Urothelium cell line (cell line): ENCODE measurements at regions not wholly inside any gene's neighbourhood (a gene's known extent, or its start where the extent isn't known, plus 50 kb on each side); places are given as distances from the start of the nearest gene placed in this dataset.

Experiments used
- DNase-seq: peaks from one replicate; pipeline ENCODE4 v3.0.0; 2011; ENCODE audit warnings: low spot score, mixed read lengths
- FAIRE-seq: peaks from 2 replicates; lab custom pipeline; 2011; peaks lifted over from hg19 to GRCh38; lab: Jason Lieb, UNC

DNA sequence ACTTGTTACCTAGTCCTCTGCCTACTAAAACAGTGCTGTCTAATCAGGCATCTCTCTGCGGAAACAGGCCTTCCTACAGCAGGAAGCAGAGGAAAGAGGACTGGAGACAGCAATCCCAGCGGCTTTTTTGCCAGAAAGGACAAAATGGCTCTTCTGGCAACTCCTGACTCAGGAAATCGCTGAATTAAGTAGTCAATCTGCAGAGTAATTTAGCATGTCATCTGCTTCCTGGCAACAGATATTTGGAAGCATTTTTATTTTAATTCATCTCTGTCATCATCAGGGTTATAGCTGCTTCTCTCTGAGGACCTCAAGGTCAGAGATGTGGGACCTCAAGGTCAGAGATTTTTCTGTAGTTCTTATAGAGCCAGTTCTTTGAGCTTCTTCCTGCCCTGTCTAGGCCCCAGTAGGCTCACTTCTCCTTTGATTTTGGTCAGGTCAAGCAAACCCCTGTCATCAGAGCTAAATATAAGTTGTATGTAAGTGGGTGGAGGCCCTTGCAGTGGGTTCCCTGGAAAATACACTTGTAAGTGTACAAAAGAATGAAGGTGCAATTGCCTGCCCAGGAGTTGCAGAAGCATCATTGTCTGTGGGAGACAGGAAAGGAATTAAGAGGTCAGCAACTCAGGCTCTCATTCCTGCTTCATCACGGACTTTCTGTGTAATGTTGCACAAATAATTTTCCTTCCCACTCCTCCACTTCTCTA lies 229.4 kb downstream of the ALDH8A1 start:
- DNase-seq, result no peak

DNA sequence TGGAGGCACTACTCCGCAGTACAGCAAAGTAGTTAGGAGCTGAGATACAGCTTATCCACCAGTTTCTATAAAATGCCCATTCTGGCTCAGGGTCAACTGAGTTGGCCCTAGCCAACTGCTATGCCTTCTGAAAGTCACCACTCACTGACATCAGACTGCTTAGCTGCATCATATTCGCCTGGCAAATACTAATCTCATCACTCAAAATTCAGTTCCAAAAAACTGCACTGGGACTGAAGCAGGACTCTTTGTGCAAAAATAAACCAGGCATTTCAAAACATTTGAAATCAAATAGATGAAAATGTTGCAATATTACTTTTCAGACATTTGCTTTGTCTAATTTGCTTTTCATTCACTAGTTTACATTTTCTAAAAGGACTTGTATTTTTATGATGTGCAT lies 230.0 kb downstream of the ALDH8A1 start:
- DNase-seq, result no peak
- no peak for FAIRE-seq

More for the DNA sequence above, 229.4 kb downstream of the ALDH8A1 start:
- no peak for FAIRE-seq

DNA sequence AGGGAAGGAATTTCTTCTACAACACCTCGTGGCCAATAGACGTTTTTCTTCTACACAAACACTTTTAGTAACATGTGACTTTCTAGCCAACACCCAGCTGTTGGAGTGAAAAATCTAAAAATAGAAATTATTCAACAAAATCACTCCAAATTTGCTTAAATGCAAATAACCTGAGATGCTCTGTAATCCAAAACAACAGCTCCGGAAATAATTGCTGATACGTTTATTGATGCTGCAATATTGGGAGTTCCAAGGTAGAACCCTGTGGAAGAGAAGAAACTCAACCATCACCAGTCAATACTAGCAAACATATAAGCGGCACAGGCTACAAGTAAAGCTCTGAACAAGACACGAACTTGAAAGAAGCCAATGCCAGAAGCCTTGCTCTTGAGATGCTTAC lies 230.6 kb downstream of the ALDH8A1 start:
- DNase-seq, result no peak
- FAIRE-seq, result no peak

DNA sequence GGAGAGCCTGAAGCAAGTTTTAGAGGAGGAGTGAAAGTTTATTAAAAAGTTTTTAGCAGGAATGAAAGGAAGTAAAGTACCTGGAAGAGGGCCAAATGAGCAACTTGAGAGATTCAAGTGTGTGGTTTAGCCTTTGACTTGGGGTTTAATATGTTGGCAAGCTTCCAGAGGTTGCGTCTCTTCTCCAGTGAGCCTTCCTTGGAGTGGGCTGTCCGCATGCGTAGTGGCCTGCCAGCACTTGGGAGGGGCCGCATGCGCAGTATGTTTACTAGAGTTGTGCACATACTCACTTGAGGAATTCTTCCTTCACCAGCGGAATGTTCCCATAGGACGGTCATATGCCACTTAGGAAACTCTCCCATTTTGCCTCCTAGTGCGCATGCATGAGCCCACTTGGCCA lies 235.2 kb downstream of the ALDH8A1 start:
- DNase-seq (peak; percentile 72), FAIRE-seq (peak; percentile 78)

DNA sequence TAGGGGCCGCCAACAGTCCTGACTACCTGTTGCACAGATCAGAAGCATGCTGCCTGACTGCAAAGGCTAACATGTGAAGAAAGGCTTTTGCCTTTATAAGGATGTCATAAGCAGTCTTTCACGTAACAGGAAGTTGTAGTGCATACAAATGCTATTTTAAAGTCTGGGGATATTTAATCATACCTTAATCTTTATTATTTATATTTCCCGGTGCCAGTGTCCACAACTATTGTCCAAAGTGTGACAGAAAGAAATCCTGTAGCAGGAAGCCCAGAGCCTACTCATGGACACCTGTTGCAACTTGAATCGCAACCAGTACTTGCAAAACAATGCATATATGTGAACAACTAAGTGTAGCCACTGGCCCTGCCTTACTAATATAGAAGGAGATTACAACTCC lies 235.8 kb downstream of the ALDH8A1 start:
- FAIRE-seq, result no peak

DNA sequence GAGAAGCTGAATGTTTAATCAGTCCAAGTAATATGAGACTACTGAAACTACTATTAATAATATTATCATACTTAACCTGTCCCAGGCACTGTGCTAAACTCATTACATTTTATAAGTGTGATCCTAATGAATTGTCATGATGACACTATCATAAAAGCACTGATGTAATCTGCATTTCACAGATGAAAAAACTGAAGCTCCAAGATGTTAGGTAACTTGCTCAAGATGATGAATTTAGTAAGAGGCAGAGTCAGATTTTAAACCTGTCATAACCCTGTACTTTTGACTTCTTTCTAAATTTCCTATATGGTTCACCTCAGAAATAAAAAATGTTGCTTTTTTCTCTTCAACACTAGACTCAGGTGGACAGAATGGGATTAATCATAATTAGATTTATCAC lies 237.6 kb downstream of the ALDH8A1 start:
- FAIRE-seq, result no peak
- DNase-seq, result no peak

More for the DNA sequence above, 235.8 kb downstream of the ALDH8A1 start:
- DNase-seq, result no peak

DNA sequence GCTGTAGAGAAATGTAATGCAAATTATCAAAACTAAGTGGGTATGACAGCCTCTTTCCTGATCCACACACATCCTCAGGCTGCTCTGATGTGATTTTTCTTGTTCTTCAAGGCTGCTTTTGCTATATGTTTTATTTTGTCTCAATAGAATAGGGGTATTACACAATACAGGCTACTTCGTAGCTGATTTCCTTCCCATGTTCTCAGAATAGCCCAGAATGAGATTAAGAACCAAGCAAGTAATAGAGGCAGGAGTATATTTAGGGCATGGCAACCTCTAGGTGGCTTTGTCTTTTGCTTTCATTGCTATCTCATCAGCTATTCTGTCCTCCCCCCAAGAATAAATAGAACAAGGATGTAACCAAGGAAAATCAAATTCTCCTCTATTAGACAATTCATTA lies 241.8 kb downstream of the ALDH8A1 start:
- DNase-seq (no peak), FAIRE-seq (no peak)

DNA sequence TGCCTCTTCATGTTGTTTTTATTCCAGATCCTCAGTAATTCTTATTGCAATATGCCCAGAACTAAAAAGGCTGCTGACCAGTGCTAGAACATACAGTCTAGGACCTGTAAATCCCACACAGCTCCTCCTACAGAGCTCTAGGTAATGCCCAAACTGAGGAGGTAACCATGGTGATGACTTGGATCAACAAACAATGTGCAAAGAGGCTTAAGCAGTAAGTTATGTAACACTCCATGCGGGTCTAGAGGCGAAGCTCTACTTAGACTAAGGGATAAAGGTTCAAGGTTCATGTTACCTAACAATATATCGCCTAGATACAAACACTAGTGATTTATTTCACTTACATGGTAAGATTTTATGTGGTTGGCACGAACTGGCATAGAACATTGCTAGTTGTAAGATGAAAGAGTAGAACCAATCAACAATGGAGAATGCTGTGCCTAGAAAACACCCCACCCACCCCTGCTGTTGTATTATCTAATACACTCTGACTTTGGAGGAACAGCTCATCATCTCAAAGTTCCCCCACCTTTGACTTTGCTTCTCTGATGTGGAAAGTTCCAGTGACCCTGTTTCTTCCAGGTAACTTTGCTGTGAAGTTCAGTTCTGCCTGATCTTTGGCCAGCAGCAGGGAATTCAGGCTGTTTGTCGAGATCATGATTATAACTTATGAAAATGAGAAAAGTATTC lies 242.4 kb downstream of the ALDH8A1 start:
- no peak for DNase-seq
- FAIRE-seq, result no peak

DNA sequence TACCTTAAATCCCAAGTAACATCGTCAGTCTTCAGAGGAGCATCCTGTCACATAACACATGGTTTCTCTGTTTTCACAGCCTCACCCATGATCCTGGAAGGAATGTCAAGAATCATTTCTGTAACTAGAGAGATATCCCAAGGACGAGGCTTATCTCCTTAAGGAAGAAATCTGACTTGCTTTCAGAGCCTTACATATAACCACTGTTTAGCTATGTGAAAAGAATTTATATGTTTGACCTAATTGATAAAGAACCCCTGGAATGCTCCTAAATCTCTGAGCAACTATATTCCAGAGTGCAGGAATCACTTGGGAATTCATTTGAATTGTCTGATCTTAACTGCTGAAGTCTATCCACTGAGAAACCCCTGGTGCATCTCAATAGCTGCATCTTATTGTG lies 243.1 kb downstream of the ALDH8A1 start:
- DNase-seq, result no peak
- FAIRE-seq, result no peak

DNA sequence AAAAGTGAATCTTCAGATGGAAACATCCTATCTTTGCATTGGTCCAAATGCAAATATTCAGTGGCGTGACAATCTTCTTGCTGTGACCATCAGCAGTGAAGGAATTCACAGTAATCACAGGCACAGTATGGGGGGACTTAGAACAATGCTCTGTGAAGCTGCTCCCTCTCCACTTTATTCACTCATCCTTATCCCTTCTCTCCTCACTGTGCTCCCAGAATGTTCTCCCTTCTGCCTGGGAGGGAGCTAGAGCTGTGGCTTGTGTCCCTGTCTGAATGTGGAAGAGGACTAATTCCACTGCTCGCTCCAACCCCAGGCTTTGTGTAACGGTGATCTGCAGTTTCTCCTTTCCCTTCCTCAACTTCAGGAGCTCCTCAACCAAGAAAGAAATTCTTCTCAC lies 243.7 kb downstream of the ALDH8A1 start:
- no peak for FAIRE-seq
- no peak for DNase-seq

DNA sequence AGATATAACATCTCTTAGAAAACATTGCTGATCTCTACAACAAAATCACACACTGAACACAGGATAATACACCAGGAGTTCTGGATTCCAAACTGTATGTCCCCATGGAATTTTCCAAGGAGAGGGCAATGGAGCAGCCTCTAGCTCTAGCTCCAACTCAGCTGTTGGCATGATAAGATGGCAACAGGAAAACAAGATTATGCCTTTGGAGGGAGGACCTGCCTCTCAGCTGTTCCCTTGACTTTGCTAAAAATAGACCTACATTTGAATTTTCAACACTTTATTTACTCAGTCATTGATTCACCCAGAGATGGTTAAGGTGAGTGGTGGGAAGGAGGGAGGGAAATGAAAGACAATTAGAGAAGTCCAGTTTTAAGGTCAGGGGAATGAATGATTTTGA lies 246.7 kb downstream of the ALDH8A1 start:
- FAIRE-seq (no peak), DNase-seq (no peak)

DNA sequence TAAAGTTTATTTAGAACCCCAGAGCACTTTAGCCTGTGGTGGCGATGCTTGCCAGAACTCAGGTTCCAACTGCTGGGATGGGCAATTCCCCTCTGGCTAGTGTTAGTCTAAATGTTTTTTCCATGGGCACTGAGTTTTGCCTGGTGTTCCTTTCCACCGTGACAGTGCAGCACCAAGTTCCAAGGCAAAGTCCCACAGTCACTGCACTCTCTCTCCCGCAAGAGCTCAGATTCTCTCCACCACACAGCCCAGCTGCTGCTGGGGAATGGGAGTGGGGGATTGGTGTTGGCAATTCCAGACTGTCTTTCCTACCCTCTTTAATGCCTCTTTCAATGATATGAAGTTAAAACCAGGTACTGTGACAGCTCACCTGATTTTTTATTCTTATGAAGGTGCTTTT lies 247.6 kb downstream of the ALDH8A1 start:
- no peak for FAIRE-seq
- DNase-seq, result no peak

DNA sequence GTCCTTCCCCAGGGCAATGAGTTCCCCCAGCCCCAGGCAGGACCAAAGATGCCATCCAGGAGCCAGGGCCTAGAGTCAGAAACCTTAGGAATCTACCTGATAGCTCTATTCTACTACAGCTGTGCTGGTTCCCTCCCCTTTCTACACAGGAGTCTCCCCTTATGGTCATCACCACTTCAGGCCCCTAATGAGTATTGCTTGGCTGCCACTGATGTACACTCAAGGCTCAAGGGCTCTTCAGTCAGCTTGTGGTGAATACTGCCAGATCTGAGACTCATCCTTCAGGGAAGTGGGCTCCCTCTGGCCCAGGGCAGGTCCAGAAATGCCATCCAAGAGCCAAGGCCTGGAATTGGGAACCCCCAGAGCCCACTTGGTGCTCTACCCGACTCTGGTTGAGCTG lies 248.6 kb downstream of the ALDH8A1 start:
- FAIRE-seq (no peak), DNase-seq (no peak)

DNA sequence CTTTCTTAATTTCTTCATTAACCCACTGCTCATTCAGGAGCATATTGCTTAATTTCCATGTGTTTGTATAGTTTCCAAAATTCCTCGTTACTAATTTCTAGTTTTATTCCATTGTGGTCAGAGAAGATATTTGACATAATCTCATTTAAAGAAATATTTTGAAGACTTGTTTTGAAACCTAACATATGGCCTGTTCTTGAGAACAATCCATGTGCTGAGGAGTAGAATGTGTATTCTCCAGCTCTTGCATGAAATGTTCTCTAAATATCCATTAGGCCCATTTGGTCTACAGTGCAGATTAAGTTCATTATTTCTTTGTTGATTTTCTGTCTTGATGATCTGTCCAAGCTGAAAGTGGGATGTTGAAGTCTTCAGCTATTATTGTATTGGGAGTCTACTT lies 251.7 kb downstream of the ALDH8A1 start:
- DNase-seq (no peak), FAIRE-seq (no peak)

DNA sequence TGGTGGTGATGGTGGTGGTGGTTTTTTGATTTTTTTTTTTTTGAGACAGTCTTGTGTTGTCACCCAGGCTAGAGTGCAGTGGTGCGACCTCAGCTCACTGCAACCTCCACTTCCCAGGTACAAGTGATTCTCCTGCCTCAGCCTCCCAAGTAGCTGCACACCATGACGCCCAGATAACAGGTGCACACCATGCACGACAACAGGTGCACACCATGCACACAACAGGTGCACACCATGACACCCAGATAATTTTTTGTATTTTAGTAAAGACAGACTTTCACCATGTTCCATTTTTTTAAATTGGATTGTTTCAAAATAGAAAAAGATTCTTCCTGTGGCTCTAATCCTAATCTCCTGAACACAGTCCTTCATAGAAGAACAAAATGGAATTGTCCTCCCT lies 257.9 kb downstream of the ALDH8A1 start:
- FAIRE-seq (no peak), DNase-seq (no peak)

DNA sequence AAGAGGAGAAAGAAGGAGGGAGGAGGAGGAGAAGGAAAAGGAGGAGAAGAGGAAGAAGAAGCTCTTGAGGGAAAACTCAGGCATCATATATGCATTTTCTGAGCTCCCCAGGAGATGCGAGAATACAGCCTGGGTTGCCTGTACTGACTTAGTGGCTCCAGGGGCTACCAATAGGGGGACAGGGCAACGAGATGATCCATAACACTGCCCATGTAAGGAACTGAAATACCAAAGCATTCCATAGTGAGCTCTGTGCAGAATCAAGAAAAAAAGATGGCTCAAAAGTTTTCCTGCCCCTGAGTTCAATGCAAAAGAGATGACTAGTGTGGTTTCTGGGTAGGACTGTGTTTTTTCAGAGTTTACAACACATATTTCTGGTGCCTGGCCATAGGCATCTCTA lies 258.7 kb downstream of the ALDH8A1 start:
- DNase-seq (no peak), FAIRE-seq (no peak)

DNA sequence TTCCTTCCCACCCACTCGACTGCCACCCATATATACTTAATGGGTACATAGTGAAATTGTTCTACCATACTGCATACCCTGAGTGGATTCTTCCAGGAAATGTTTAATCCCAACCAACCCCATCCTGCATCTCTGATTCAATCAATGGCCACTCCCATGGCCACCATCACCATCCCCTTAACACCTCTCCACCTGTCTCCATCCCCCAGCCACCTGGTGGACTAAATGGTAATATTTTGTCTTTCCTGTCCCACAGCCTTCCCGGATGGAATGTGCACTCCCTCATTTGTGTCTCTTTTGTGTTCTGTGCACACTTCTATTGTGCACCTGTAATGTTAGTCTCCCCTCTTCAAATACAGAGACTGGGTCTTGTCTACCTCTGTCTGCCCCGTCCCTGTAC lies 259.9 kb downstream of the ALDH8A1 start:
- no peak for FAIRE-seq
- DNase-seq, result no peak

DNA sequence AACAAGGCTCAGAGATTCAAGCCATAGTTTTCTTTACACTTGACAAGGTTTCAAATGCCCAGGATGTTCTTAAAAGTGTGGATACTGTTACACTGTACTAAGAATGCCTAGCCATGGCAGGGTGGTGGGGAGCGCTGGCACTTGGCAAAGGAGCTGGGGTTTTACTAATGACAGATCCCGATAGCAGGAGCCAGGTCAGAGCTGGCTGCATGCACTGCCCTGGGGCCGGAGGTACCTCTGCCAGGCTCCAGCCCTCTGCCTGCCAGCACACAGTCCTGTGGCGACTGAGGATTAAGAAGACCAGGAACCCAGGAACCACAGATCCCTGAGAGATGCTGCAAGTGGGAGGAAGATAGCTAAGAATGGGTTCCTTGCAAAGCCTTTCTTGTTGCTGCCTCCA lies 260.3 kb downstream of the ALDH8A1 start:
- FAIRE-seq (no peak), DNase-seq (no peak)

DNA sequence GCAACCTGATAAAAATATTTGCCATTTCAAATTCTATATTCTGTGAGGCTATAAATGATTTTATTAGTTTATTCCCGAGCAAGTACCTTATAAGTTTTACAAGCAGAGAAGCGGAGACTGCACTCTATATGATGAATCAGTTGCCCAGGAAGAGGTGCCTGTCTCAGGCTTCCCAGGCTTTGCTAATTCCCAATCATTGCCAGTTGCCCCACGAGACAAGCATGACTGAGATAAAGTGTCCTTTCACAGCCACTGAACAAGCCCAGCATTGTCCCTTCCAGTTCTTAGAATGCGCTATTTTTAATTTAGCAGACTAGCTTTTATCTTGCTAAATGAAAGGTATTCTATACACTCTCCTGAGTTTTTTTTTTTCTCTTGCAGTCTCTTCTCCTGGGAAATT lies 260.7 kb downstream of the ALDH8A1 start:
- DNase-seq (no peak), FAIRE-seq (no peak)

DNA sequence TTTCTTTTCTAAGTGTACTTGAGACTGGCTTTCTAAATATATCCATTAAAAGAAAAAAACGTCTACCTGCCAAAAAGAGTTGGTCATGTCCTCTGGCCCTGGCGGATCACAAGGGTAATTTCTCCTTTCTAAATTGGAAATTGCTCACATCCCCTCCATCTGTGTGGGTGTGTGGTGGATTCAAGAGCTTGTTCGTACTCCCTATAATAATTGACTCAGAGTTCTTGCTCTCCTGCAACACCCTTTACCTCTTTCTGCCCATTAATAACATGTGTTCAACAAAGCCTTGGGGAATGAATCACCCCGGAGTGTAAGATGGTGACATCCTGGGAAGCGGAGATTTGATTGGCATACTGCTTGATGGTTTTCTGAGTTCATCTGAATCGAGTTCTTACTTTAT lies 263.8 kb downstream of the ALDH8A1 start:
- no peak for DNase-seq

DNA sequence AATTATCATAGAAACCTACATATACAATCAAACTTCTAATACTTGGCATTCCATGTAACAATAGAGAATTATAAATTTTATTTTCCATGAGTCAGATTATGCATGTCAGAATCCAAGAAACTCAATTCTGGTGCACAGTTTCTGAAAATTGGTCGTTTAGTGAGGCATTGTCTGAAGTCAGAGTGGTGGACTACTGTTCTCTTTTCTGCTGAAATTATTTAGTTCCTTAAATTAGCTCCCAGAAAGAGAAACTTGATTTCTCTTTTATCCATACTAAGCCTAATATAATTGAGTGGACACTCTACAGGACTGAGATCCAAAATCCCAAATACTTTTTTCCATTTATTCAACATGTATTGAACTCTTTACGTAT lies 265.5 kb downstream of the ALDH8A1 start:
- no peak for DNase-seq
- FAIRE-seq, result no peak

More for the DNA sequence above, 263.8 kb downstream of the ALDH8A1 start:
- no peak for FAIRE-seq

DNA sequence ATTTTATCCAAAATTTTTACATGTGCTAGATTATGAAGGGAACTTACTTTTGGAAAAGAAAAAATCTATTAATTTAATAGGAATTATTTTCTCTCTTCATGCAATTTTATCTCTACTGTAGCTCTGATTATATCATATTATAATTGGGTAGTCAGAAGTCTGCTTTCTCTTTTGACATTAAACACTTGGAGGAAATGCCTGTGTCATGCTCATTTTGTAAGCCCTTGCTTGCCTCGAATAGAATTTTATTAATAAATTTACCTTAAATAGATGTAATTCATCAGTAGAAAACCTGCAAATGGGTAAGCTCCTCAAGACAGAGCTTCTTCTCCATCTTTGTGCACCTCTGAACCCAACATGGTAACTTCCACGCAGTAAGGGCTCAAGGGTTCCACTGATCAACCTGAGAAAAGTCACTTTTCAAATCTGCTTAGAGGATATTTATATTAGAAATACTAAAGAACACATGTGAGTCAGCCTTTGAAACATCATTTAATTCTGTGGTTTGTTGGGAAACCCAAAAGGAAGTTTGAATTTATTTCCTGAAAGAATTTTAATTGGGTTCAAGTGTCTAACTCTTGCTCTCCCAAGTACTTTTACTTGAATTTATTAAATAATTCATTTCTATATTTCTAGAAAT lies 266.0 kb downstream of the ALDH8A1 start:
- DNase-seq, result no peak
- no peak for FAIRE-seq
